Prostate gland (tissue), 2 donors: ENCODE measurements at regions not wholly inside any gene's neighbourhood (a gene's known extent, or its start where the extent isn't known, plus 50 kb on each side); places are given as distances from the start of the nearest gene placed in this dataset.

Source experiments
- POLR2A ChIP-seq: fragments of 450-650 bp; IDR thresholded peaks from one replicate; pipeline ENCODE4 v1.6.1; 2016; ENCODE audit warnings: antibody characterized with exemption, mild to moderate bottlenecking
- POLR2AphosphoS5 ChIP-seq: sonication (generic); formaldehyde crosslinking; IDR thresholded peaks from one replicate; pipeline ENCODE4 v1.6.1; 2017; ENCODE audit warnings: antibody characterized with exemption
- TF ChIP-seq, protein P1 (sequence below), 4 experiments: fragments of 200-600 bp in 2 of 4; fragments of 450-650 bp in 2 of 4; sonication (generic) in 2 of 4; IDR thresholded peaks; 1 replicate in 3 of 4; 2 replicates in 1 of 4; pipeline ENCODE4 v1.5.1; 2016 to 2019; ENCODE audit warnings: antibody characterized with exemption in 4 of 4, mild to moderate bottlenecking in 2 of 4, moderate library complexity in 2 of 4

DNA sequence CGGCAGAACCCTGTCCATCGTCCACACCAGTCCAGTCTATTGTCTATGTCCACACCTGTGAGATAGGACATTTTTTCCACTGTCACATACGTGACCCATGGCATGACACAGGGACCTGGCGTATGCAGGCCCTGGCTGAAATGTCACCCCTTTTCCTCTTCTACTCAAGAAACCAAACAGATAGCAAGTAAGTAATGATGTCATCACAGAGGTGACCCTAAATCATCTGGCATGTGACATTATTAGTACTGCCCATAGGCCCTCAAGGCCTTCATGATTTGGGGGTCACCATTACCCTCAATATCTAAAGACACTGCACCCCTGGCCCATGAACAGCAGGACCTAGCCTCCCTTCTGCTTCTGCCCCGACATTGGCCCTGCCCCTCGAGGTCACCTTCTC lies 88.3 kb downstream of the LHX2 start:
- TF ChIP-seq, protein P1, sequence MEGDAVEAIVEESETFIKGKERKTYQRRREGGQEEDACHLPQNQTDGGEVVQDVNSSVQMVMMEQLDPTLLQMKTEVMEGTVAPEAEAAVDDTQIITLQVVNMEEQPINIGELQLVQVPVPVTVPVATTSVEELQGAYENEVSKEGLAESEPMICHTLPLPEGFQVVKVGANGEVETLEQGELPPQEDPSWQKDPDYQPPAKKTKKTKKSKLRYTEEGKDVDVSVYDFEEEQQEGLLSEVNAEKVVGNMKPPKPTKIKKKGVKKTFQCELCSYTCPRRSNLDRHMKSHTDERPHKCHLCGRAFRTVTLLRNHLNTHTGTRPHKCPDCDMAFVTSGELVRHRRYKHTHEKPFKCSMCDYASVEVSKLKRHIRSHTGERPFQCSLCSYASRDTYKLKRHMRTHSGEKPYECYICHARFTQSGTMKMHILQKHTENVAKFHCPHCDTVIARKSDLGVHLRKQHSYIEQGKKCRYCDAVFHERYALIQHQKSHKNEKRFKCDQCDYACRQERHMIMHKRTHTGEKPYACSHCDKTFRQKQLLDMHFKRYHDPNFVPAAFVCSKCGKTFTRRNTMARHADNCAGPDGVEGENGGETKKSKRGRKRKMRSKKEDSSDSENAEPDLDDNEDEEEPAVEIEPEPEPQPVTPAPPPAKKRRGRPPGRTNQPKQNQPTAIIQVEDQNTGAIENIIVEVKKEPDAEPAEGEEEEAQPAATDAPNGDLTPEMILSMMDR (IDR thresholded peaks at IDR 0.05): no peak
- TF ChIP-seq POLR2A (no peak), POLR2AphosphoS5 (no peak)
